Hematopoietic multipotent progenitor cell treated with erythropoietin and hydrocortisone succinate and interleukin-3 and kit ligand, for 4 days (in vitro differentiated cells): ENCODE measurements at regions not wholly inside any gene's neighbourhood (a gene's known extent, or its start where the extent isn't known, plus 50 kb on each side); places are given as distances from the start of the nearest gene placed in this dataset.
"Not testable (repeated sequence)": the region's sequence is repeated elsewhere in the genome, so short reads cannot be mapped to it uniquely, and the experiment has no call there.

Experiments used
- DNase-seq: peaks from one replicate; pipeline ENCODE4 v3.0.0-alpha.2; 2015

- DNase-seq = no peak
Measured at GRCh38 chr1:101121975-101122374, 96.4 kb upstream of the DPH5 start.

GRCh38 chr1:101121504-101121903 lies 95.9 kb upstream of the DPH5 start:
- no peak for DNase-seq

DNA sequence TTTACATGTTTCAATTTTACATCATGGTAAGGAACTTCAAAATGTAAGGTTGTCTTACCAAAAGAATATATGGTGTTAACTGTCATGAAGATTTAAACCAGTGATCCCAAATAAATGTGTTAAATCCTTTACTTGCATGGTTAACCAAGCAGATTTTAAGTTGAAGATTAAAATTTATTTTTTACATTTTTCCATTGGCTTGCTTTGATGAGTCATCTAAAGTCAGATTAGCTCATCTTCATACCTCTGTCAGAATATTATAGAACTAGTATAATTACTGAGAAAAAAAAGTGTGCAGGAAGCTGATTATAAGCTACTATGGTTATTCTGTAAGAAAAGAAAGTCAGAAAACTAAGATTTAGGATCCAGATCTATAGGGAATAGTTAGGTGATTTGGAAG lies 95.3 kb upstream of the DPH5 start:
- DNase-seq = no peak

DNA sequence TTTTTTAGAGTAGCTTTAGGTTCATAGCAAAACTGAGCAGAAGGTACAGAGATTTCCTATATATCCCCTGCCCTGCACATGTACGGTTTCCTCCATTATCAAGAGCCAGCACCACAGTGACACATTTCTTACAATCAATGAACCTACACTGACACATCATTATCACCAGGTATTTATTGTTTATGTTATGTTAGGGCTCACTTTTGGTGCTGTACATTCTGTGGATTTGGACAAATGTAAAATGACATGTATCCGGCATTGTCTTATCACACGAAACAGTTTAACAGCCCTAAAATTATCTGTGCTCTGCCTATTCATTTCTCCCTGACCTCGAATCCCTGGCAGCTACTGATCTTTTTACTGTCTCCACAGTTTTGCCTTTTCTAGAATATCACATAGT lies 93.7 kb upstream of the DPH5 start:
- DNase-seq = peak; percentile 76

GRCh38 chr1:101116006-101116405 lies 90.4 kb upstream of the DPH5 start:
- no peak for DNase-seq

DNA sequence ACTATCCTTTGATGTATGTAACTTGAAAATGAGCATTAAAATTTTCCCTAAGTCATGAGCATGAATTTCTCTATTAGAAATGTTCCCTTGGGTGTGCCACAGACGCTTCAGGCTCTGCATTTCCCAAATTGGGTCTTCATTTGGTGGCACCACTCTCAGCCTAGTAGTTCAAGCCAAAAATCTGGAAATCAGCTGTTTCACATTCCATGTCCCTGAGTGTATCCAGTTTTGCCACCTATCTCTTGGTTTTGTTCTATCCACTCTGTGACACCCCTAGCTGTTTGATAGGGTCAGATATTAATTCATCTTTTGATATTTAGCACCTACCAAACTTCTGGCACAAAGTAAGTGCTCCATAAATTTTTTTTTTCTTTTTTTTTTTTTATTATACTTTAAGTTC lies 89.5 kb upstream of the DPH5 start:
- DNase-seq = no peak

DNA sequence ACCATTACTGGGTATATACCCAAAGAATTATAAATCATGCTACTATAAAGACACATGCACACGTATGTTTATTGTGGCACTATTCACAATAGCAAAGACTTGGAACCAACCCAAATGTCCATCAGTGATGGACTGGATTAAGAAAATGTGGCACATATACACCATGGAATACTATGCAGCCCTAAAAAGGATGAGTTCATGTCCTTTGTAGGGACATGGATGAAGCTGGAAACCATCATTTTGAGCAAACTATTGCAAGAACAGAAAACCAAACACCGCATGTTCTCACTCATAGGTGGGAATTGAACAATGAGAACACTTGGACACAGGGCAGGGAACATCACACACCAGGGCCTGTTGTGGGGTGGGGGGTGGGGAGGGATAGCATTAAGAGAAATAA lies 88.5 kb upstream of the DPH5 start:
- not testable (repeated sequence) for DNase-seq

GRCh38 chr1:101112051-101112780 lies 86.6 kb upstream of the DPH5 start:
- peak; percentile 94 for DNase-seq

- no peak for DNase-seq
Measured at GRCh38 chr1:101111461-101111860, 85.9 kb upstream of the DPH5 start.

- no peak for DNase-seq
Measured at GRCh38 chr1:101109791-101110190, 84.2 kb upstream of the DPH5 start.

- DNase-seq = peak; percentile 56
Measured at GRCh38 chr1:101108111-101108500, 82.5 kb upstream of the DPH5 start.

GRCh38 chr1:101107496-101108110 lies 82.0 kb upstream of the DPH5 start:
- DNase-seq = peak; percentile 73

GRCh38 chr1:101105877-101106276 lies 80.3 kb upstream of the DPH5 start:
- DNase-seq = peak; percentile 16

DNA sequence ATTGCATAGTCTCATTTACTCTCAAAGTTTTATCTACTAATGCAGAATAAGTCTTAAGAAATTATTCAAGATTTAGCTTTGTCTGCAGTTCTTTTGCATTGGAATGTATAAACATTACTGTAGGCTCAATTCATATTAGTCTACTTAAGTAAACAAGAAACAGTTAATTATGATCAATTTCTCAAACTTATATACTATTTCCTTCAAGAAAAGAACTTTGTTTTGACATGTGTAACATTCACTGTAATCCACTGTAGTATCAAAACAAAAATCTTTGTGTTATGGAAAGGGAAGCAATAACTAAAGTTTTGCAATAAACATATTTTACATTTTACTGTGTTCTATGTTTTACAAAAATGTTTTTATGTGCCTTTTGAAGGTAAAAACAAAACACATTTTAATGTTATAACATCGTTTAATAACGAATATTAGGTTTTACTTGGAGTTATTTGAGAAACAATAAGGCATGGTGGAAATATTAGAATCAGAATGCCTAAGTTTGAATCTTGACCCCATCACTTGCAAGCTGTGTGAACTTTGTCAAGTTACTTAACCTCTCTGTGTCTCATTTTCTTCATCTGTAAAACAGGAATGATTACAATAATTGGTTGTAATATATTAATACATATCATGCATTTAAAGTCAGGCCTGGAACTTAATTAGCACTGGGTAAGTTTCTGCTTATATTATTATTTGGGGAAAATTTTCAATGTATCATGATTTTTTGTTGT lies 77.0 kb upstream of the DPH5 start:
- no peak for DNase-seq

DNA sequence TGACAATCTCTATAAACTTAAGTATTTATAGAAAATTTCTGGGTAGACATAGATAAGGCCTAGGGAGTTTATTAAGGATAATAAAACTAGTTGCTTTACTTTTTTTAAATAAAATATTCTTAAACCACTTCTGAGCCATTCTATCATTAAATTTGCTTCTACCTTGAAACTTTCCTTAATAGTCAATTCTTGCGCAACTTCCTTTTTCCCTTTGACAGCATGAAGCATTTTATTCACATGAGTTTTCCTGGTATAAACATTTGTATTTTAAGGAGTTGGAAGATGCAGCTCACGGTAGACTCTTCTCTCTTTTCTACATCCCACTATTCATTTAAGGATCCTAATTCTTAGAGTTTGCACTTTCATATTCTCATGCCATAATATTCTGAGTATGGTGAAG lies 75.8 kb upstream of the DPH5 start:
- no peak for DNase-seq

GRCh38 chr1:101100674-101101073 lies 75.1 kb upstream of the DPH5 start:
- no peak for DNase-seq

- DNase-seq = no peak
Measured at GRCh38 chr1:101098907-101099306, 73.3 kb upstream of the DPH5 start.

GRCh38 chr1:101098327-101098726 lies 72.7 kb upstream of the DPH5 start:
- no peak for DNase-seq

DNA sequence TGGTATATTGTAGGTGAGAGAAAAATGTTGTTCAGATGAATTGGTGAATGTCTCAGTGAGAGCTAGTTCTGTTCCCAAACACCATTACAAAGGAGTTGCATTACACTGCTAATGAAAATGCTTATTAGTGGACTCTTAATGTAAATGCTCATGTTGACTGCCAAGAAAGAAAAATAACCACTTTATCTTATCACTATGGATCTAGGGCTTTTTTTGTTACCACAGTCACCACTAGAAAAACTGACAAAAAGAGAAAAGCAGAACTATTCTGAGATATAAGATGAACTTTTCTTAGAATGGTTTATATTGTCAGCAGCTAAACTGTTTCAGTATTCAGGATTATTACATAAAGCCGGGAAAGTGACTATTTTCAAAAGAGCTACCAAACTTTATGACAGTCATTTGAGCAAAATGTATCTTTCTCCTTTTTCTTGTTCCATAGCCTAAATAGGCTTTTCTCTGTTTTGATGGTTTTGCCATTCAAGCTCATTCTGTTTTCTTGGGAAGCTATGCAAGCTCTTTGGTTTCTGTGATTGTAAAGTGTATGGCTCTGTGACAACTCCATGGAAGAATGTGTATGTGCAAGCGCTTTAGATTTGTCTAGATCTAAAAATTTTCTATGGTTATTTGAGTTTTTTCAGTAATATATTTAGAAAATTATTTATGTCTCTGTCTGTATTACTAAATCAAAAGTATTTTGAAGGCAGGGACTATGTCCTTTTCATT lies 64.2 kb upstream of the DPH5 start:
- DNase-seq = peak; percentile 89

DNA sequence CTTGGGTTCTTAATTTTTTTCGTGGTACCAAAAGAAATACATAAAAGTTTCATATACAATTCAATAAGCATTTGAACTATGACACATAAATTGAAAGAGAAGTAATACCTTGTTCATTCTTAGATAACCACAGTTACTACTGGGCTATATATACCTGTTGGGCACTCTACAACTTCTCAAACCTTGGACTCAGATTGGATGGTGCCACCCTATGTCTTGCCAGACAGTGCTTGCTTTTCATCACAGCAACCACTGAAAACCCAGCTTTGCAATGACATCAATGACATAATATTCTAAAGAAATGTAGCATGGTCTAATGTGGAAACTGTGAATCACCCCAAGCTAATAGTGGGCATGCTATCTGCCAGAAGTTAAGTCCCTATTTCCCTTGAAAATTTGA lies 62.8 kb upstream of the DPH5 start:
- DNase-seq = no peak

GRCh38 chr1:101086783-101087182 lies 61.2 kb upstream of the DPH5 start:
- DNase-seq = no peak

- DNase-seq = peak; percentile 81
Measured at GRCh38 chr1:101081496-101082488, 56.2 kb upstream of the DPH5 start.
